IMR-90 (cell line): ENCODE measurements at regions not wholly inside any gene's neighbourhood (a gene's known extent, or its start where the extent isn't known, plus 50 kb on each side); places are given as distances from the start of the nearest gene placed in this dataset.

ENCODE experiments used
- ATAC-seq: fragments of 200-7000 bp; cut with Tn5 transposase; 2 replicates; pipeline ENCODE4 v1.9.1; 2020; ENCODE audit warnings: low read depth, mild to moderate bottlenecking, moderate library complexity
- BruUV-seq: library from RNA; stranded (reverse); fragments of 400-500 nt; replicated peaks from 2 replicates; lab custom pipeline; 2021; lab: Mats Ljungman, UMichigan
- CTCF ChIA-PET: fragments of 300-600 bp; formaldehyde crosslinking; extraction: SDS; loops from one replicate; lab custom pipeline; 2021; ENCODE audit warnings: antibody characterized with exemption; lab: Yijun Ruan, JAX
- POLR2A ChIA-PET: fragments of 300-600 bp; sonication (Branson Sonifier 250); formaldehyde crosslinking; loops from one replicate; lab custom pipeline; 2022; ENCODE audit warnings: antibody characterized with exemption; ENCODE audit not compliant: unreplicated experiment; lab: Charles Lee
- DNase-seq: peaks from one replicate; pipeline ENCODE4 v3.0.0; 2013
- H2AFZ ChIP-seq: replicated peaks from 2 replicates; pipeline ENCODE3; 2013; ENCODE audit warnings: low read length, mild to moderate bottlenecking; ENCODE audit not compliant: poor library complexity
- H2AK5ac ChIP-seq: 2 replicates; pipeline ENCODE4 v1.6.1; 2013; ENCODE audit warnings: low read depth, low read length, inconsistent platforms
- H2AK9ac ChIP-seq: replicated peaks from 2 replicates; pipeline ENCODE3; 2013; ENCODE audit warnings: mild to moderate bottlenecking, low read depth, low read length, moderate library complexity; ENCODE audit not compliant: poor library complexity
- H2BK120ac ChIP-seq: 2 replicates; pipeline ENCODE4 v1.6.1; 2013; ENCODE audit warnings: low read depth, low read length, inconsistent platforms
- H2BK15ac ChIP-seq: 3 replicates; pipeline ENCODE4 v1.6.1; 2013; ENCODE audit warnings: low read depth, low read length, inconsistent platforms
- H2BK20ac ChIP-seq: 2 replicates; pipeline ENCODE4 v1.6.1; 2013; ENCODE audit warnings: low read depth, mild to moderate bottlenecking, inconsistent platforms, low read length, moderate library complexity
- H2BK5ac ChIP-seq: 2 replicates; pipeline ENCODE4 v1.6.1; 2013; ENCODE audit warnings: mild to moderate bottlenecking, low read depth, low read length, inconsistent platforms; ENCODE audit not compliant: poor library complexity, severe bottlenecking
- H3K14ac ChIP-seq: replicated peaks from 2 replicates; pipeline ENCODE4 v1.6.1; 2013; ENCODE audit warnings: low read depth, low read length, inconsistent platforms
- H3K18ac ChIP-seq: 2 replicates; pipeline ENCODE4 v1.6.1; 2013; ENCODE audit warnings: low read depth, low read length, control low read depth
- H3K23ac ChIP-seq: 2 replicates; pipeline ENCODE4 v1.6.1; 2013; ENCODE audit warnings: low read depth, low read length, inconsistent platforms
- H3K27ac ChIP-seq: 2 replicates; pipeline ENCODE4 v1.5.1; 2013; ENCODE audit warnings: mild to moderate bottlenecking, control low read depth, low read length; ENCODE audit not compliant: insufficient read depth
- H3K27me3 ChIP-seq: 2 replicates; pipeline ENCODE4 v1.6.1; 2013; ENCODE audit warnings: low read length; ENCODE audit not compliant: control insufficient read depth, insufficient read depth
- H3K36me3 ChIP-seq: 2 replicates; pipeline ENCODE4 v1.6.1; 2013; ENCODE audit warnings: low read length, mixed read lengths; ENCODE audit not compliant: control insufficient read depth, insufficient read depth
- H3K4ac ChIP-seq: 2 replicates; pipeline ENCODE4 v1.6.1; 2013; ENCODE audit warnings: low read depth, low read length, inconsistent platforms
- H3K4me1 ChIP-seq: 2 replicates; pipeline ENCODE4 v1.6.1; 2013; ENCODE audit warnings: low read length, mixed read lengths; ENCODE audit not compliant: control insufficient read depth, insufficient read depth
- H3K4me2 ChIP-seq: 2 replicates; pipeline ENCODE4 v1.6.1; 2013; ENCODE audit warnings: low read depth, mild to moderate bottlenecking, control low read depth, low read length, moderate library complexity
- H3K4me3 ChIP-seq: 2 replicates; pipeline ENCODE4 v1.5.1; 2013; ENCODE audit warnings: low read depth, mild to moderate bottlenecking, control low read depth, low read length, moderate library complexity; ENCODE audit not compliant: insufficient read depth
- H3K56ac ChIP-seq: 2 replicates; pipeline ENCODE4 v1.6.1; 2013; ENCODE audit warnings: low read length, inconsistent platforms; ENCODE audit not compliant: insufficient read depth; ENCODE audit errors: extremely low read depth
- H3K79me1 ChIP-seq, 2 experiments: 2 replicates each; pipeline ENCODE4 v1.6.1; 2013; ENCODE audit warnings: low read length in 2 of 2, inconsistent platforms in 1 of 2, low read depth in 1 of 2
- H3K9ac ChIP-seq: 2 replicates; pipeline ENCODE4 v1.6.1; 2013; ENCODE audit warnings: low read depth, low read length, control low read depth
- H3K9me1 ChIP-seq: 2 replicates; pipeline ENCODE4 v1.6.1; 2013; ENCODE audit warnings: low read length, inconsistent platforms; ENCODE audit not compliant: insufficient read depth
- H3K9me3 ChIP-seq: 2 replicates; pipeline ENCODE4 v1.6.1; 2013; ENCODE audit warnings: low read length; ENCODE audit not compliant: control insufficient read depth, insufficient read depth
- H4K20me1 ChIP-seq: 2 replicates; pipeline ENCODE4 v1.6.1; 2013; ENCODE audit warnings: low read length, inconsistent platforms; ENCODE audit not compliant: insufficient read depth
- H4K5ac ChIP-seq: 2 replicates; pipeline ENCODE4 v1.6.1; 2013; ENCODE audit warnings: mild to moderate bottlenecking, low read depth, low read length, control low read depth
- H4K8ac ChIP-seq, 2 experiments: 2 replicates each; pipeline ENCODE4 v1.6.1; 2013; ENCODE audit warnings: low read depth in 2 of 2, low read length in 2 of 2, control low read depth in 1 of 2, inconsistent platforms in 1 of 2
- H4K91ac ChIP-seq: 2 replicates; pipeline ENCODE4 v1.6.1; 2013; ENCODE audit warnings: low read depth, low read length, inconsistent platforms; ENCODE audit not compliant: insufficient read depth
- BHLHE40 ChIP-seq: fragments of 150-350 bp; IDR thresholded peaks from 2 replicates; pipeline ENCODE4 v1.6.1; 2016; ENCODE audit warnings: mild to moderate bottlenecking, low read depth, low read length
- CEBPB ChIP-seq: IDR thresholded peaks from 2 replicates; pipeline ENCODE4 v1.6.1; 2012; ENCODE audit warnings: low read depth, low read length, improper control_type of control experiment
- CHD1 ChIP-seq: IDR thresholded peaks from 2 replicates; pipeline ENCODE4 v1.6.1; 2012; ENCODE audit warnings: low read depth, low read length, improper control_type of control experiment
- FOS ChIP-seq: fragments of 150-350 bp; IDR thresholded peaks from 2 replicates; pipeline ENCODE4 v1.6.1; 2016; ENCODE audit warnings: low read depth, low read length
- MAFK ChIP-seq: IDR thresholded peaks from 2 replicates; pipeline ENCODE4 v1.6.1; 2012; ENCODE audit warnings: low read depth, low read length, improper control_type of control experiment
- MAZ ChIP-seq: IDR thresholded peaks from 2 replicates; pipeline ENCODE4 v1.6.1; 2012; ENCODE audit warnings: low read depth, mild to moderate bottlenecking, low read length, improper control_type of control experiment, moderate library complexity, borderline replicate concordance
- MXI1 ChIP-seq: IDR thresholded peaks from 2 replicates; pipeline ENCODE4 v1.6.1; 2012; ENCODE audit warnings: low read depth, mild to moderate bottlenecking, low read length, moderate library complexity, borderline replicate concordance
- POLR2A ChIP-seq: IDR thresholded peaks from 2 replicates; pipeline ENCODE4 v1.6.1; 2012; ENCODE audit warnings: mild to moderate bottlenecking, low read depth, low read length
- RAD21 ChIP-seq: IDR thresholded peaks from 2 replicates; pipeline ENCODE4 v1.6.1; 2012; ENCODE audit warnings: low read length, improper control_type of control experiment
- RCOR1 ChIP-seq: IDR thresholded peaks from 2 replicates; pipeline ENCODE4 v1.6.1; 2012; ENCODE audit warnings: mild to moderate bottlenecking, low read length, improper control_type of control experiment; ENCODE audit not compliant: insufficient replicate concordance
- RFX5 ChIP-seq: IDR thresholded peaks from 2 replicates; pipeline ENCODE4 v1.8.0; 2012; ENCODE audit warnings: low read depth, mild to moderate bottlenecking, low read length, moderate library complexity
- SMC3 ChIP-seq: fragments of 150-350 bp; IDR thresholded peaks from 2 replicates; pipeline ENCODE4 v1.6.1; 2016; ENCODE audit warnings: low read depth, mild to moderate bottlenecking, antibody characterized with exemption, low read length, moderate library complexity
- WGBS, 2 experiments: methylation state at CpG; one replicate each; pipeline versions ENCODE4 v1.1.5 to v1.1.7; 2013; ENCODE audit warnings: missing lambda C conversion rate in 2 of 2; ENCODE audit not compliant: insufficient read length in 1 of 2; ENCODE audit errors: extremely low coverage in 2 of 2; 5-methylcytosine and 5-hydroxymethylcytosine counted together
- dilution Hi-C: fragments of 300-500 bp; cut with HindIII; formaldehyde crosslinking; loops from one replicate; pipeline ENCODE4 v1.14.3; 2018; ENCODE audit warnings: low sequenced_read_pairs; ENCODE audit not compliant: unreplicated experiment
- in situ Hi-C: fragments of 300-500 bp; cut with MboI; formaldehyde crosslinking; loops from 3 replicates; pipeline ENCODE4 v1.14.3; 2019; ENCODE audit warnings: low sequenced_read_pairs, inconsistent platforms, mixed read lengths
- intact Hi-C: fragments of 100-400 bp; cut with micrococcal nuclease; formaldehyde crosslinking; loops from 2 replicates; pipeline ENCODE4 v1.10.0; 2022
- TF ChIP-seq, protein P1 (sequence below): fragments of 150-350 bp; IDR thresholded peaks from 2 replicates; pipeline ENCODE4 v1.6.1; 2016; ENCODE audit warnings: low read depth, mild to moderate bottlenecking, low read length, moderate library complexity, borderline replicate concordance
- TF ChIP-seq, protein P2 (sequence below): fragments of 150-350 bp; IDR thresholded peaks from 2 replicates; pipeline ENCODE4 v1.6.1; 2017; ENCODE audit warnings: mild to moderate bottlenecking, antibody characterized with exemption, low read length, low read depth

- TF ChIP-seq, protein P1, sequence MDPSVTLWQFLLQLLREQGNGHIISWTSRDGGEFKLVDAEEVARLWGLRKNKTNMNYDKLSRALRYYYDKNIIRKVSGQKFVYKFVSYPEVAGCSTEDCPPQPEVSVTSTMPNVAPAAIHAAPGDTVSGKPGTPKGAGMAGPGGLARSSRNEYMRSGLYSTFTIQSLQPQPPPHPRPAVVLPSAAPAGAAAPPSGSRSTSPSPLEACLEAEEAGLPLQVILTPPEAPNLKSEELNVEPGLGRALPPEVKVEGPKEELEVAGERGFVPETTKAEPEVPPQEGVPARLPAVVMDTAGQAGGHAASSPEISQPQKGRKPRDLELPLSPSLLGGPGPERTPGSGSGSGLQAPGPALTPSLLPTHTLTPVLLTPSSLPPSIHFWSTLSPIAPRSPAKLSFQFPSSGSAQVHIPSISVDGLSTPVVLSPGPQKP, result no peak
Observed at GRCh38 chr2:43041661-43042360, 184.6 kb downstream of the ZFP36L2 start (continued).

GRCh38 chr2:43041173-43041591, 185.2 kb downstream of the ZFP36L2 start:
- WGBS, 2 experiments, result no CpG with 5 or more reads among the region's 4 CpGs
- TF ChIP-seq RFX5 (no peak), BHLHE40 (no peak), MAFK (no peak), MAZ (no peak), MXI1 (no peak), FOS (no peak), POLR2A (no peak), CHD1 (no peak), CEBPB (no peak), RAD21 (no peak), SMC3 (no peak), RCOR1 (no peak)
- TF ChIP-seq, protein P2, sequence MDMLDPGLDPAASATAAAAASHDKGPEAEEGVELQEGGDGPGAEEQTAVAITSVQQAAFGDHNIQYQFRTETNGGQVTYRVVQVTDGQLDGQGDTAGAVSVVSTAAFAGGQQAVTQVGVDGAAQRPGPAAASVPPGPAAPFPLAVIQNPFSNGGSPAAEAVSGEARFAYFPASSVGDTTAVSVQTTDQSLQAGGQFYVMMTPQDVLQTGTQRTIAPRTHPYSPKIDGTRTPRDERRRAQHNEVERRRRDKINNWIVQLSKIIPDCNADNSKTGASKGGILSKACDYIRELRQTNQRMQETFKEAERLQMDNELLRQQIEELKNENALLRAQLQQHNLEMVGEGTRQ, result no peak
- TF ChIP-seq, protein P1, result no peak

More at GRCh38 chr2:43041173-43041591, 185.2 kb downstream of the ZFP36L2 start:
- Histone ChIP-seq H3K56ac (peak overlapping the region; percentile 80), H2BK20ac (peak overlapping the region; percentile 88), H2AFZ (peak overlapping the region; percentile 81), H3K18ac (peak overlapping the region; percentile 93), H2AK5ac (peak overlapping the region; percentile 100), H4K5ac (peak overlapping the region; percentile 77), H3K4me2 (no peak overlapping the region), H2AK9ac (peak overlapping the region; percentile 89), H4K20me1 (no peaks in the 10 kb centered on the region), H3K79me1 (peaks cover 0 to 8% of the 10 kb centered on the region in 2 experiments; a peak in 1 of 4 replicates), H3K27ac (peak overlapping the region; percentile 88), H3K9me3 (no peaks in the 10 kb centered on the region), H4K8ac (peak overlapping the region; percentile 94 to 99), H2BK5ac (peak overlapping the region; percentile 88), H3K9ac (peak overlapping the region; percentile 44), H3K27me3 (no peaks in the 10 kb centered on the region), H4K91ac (peak overlapping the region; percentile 100), H3K14ac (peak overlapping the region; percentile 97), H3K9me1 (peaks cover 31% of the 10 kb centered on the region), H3K4me3 (no peak overlapping the region), H2BK120ac (peak overlapping the region; percentile 98), H3K4me1 (peaks cover 37% of the 10 kb centered on the region), H3K23ac (peak overlapping the region; percentile 63), H3K36me3 (no peaks in the 10 kb centered on the region), H2BK15ac (peak overlapping the region; percentile 63), H3K4ac (peak overlapping the region; percentile 97)
- CTCF ChIA-PET, result interaction anchor here (0.6 kb wide), 1 partner anchor 444 kb away, joined by 3 read pairs; no protein-coding TSS in a partner anchor
- ATAC-seq, result peak; percentile 9
- dilution Hi-C loops, result no loop called here
- DNase-seq, result no peak
- intact Hi-C loops, result no loop called here
- POLR2A ChIA-PET, result no interaction called here
- in situ Hi-C loops, result no loop called here
- BruUV-seq, result no TSS peak
